PC-9 (cell line): ENCODE measurements at regions not wholly inside any gene's neighbourhood (a gene's known extent, or its start where the extent isn't known, plus 50 kb on each side); places are given as distances from the start of the nearest gene placed in this dataset.

ENCODE experiments used
- EZH2 ChIP-seq: fragments of 200-600 bp; sonication (generic); IDR thresholded peaks from 2 replicates; pipeline ENCODE4 v1.8.0; 2017; ENCODE audit warnings: antibody characterized with exemption, low read depth
- TF ChIP-seq, protein P1 (sequence below): fragments of 200-600 bp; sonication (generic); conservative IDR thresholded peaks from 2 replicates; pipeline ENCODE4 v1.6.1; 2017; ENCODE audit warnings: mixed run types, antibody characterized with exemption, mild to moderate bottlenecking, moderate library complexity

DNA sequence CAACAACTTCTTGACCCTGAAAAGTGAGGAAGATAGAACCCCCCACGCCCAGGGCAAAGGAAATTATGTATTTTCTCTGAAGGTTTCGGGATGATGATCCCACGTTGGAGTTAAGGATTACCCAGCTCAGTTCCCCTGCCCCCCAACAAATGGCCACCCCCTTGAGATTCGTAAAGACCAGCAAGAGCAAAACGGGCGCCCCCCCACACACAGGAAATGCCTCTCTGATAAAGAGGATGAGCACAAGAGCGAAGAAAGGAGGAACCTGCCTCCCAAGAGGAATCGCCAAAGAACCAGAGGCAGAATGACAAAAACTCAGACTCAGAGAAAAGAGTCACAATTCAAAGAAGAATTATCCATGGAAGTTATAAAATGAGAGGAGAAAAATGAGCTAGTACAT is 576.9 kb downstream of the MATN1 start:
- TF ChIP-seq, protein P1, sequence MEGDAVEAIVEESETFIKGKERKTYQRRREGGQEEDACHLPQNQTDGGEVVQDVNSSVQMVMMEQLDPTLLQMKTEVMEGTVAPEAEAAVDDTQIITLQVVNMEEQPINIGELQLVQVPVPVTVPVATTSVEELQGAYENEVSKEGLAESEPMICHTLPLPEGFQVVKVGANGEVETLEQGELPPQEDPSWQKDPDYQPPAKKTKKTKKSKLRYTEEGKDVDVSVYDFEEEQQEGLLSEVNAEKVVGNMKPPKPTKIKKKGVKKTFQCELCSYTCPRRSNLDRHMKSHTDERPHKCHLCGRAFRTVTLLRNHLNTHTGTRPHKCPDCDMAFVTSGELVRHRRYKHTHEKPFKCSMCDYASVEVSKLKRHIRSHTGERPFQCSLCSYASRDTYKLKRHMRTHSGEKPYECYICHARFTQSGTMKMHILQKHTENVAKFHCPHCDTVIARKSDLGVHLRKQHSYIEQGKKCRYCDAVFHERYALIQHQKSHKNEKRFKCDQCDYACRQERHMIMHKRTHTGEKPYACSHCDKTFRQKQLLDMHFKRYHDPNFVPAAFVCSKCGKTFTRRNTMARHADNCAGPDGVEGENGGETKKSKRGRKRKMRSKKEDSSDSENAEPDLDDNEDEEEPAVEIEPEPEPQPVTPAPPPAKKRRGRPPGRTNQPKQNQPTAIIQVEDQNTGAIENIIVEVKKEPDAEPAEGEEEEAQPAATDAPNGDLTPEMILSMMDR: no peak
- no peak for TF ChIP-seq EZH2
